HUES64 (cell line): ENCODE measurements at regions not wholly inside any gene's neighbourhood (a gene's known extent, or its start where the extent isn't known, plus 50 kb on each side); places are given as distances from the start of the nearest gene placed in this dataset.

Experiments used
- H3K27ac ChIP-seq: 2 replicates; pipeline ENCODE4 v1.7.0; 2013; ENCODE audit warnings: low read depth, low read length, inconsistent platforms
- H3K27me3 ChIP-seq: 2 replicates; pipeline ENCODE4 v1.6.1; 2013; ENCODE audit warnings: mild to moderate bottlenecking, low read length; ENCODE audit not compliant: insufficient read depth
- H3K36me3 ChIP-seq: 2 replicates; pipeline ENCODE4 v1.6.1; 2013; ENCODE audit warnings: mild to moderate bottlenecking, low read length; ENCODE audit not compliant: insufficient read depth
- H3K4me1 ChIP-seq: 2 replicates; pipeline ENCODE4 v1.6.1; 2013; ENCODE audit warnings: mild to moderate bottlenecking, low read length, moderate library complexity; ENCODE audit not compliant: insufficient read depth
- H3K4me3 ChIP-seq: 2 replicates; pipeline ENCODE4 v1.5.1; 2013; ENCODE audit warnings: mild to moderate bottlenecking, low read length, moderate library complexity
- H3K9ac ChIP-seq: 2 replicates; pipeline ENCODE4 v1.6.1; 2013; ENCODE audit warnings: mild to moderate bottlenecking, low read depth, low read length
- H3K9me3 ChIP-seq: 2 replicates; pipeline ENCODE4 v1.6.1; 2013; ENCODE audit warnings: low read depth, low read length; ENCODE audit not compliant: insufficient read depth
- WGBS: fragments of 150-250, 120-280 bp; methylation state at CpG from one replicate; pipeline ENCODE4 v1.1.7; 2013; ENCODE audit warnings: missing lambda C conversion rate; 5-methylcytosine and 5-hydroxymethylcytosine counted together

DNA sequence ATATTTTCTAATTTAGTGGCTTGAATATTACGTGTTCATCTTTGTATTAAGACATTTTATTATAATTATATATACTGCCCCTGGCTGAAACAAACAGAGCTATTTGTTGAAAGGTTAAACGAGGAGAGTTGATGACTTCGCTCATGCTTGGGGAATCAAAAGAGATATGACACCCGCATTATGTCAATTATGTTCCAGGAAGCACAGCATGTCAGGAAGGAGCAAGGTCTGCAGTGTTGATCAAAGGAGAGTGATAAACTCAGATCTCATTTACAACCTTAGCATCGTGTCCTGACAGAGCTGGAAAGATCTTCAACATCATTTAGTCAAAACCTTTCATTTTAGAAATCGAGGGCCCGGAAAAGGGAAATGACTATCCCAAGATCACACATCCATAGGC, 510.1 kb downstream of the TDRD15 start:
- H3K9ac ChIP-seq: no peak overlapping the region
- no peak overlapping the region for H3K27ac ChIP-seq
- no peak overlapping the region for H3K4me3 ChIP-seq
- no peaks in the 10 kb centered on the region for H3K36me3 ChIP-seq
- peaks cover 10% of the 10 kb centered on the region for H3K4me1 ChIP-seq
- H3K27me3 ChIP-seq: no peaks in the 10 kb centered on the region
- WGBS: 95% methylated on average over 6 of the region's 7 CpGs
- H3K9me3 ChIP-seq: no peaks in the 10 kb centered on the region

DNA sequence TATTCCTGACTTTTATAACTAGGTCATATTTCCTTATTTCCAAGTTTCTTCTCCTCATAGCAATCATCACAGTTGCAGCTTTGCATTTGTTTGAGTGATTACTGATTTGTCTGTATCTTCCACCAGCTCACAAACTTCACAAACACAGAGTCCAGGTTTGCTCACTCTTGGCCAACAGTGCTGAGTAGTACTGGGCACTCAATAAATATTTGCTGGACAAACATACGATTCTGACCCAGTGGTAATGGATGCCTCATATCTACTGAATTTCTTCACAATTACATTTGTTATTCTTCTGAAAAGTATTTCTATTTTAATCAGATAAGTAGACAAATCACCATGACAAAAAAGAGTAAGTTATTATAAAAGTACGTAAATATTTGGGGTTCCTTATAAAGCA, 516.3 kb downstream of the TDRD15 start:
- Histone ChIP-seq H3K36me3 (no peaks in the 10 kb centered on the region), H3K9ac (no peak overlapping the region), H3K4me3 (no peak overlapping the region), H3K9me3 (no peaks in the 10 kb centered on the region), H3K4me1 (peaks cover 25% of the 10 kb centered on the region), H3K27ac (no peak overlapping the region), H3K27me3 (no peaks in the 10 kb centered on the region)
- 100% methylated on average over 2 of the region's 2 CpGs for WGBS

DNA sequence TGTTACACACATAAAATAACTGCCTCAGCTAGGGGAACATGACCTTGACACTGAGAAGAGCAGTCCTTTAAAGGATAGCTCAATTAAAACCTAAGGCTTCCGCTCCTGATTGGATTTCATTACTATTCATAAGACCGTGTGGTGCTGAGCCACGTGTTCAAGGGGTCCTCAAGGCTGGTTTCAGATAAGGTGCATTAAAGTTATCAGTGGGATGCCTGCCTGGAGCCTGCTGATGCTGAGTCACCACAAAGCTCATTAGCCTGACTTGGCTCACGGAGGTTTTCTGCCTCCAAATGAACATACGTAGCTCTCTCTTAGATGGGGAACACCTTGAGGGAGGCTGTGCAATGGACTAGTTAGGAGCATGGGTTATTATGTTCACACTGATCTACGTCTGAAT, 518.9 kb downstream of the TDRD15 start:
- WGBS: 66% methylated on average over 6 of the region's 6 CpGs
- Histone ChIP-seq H3K36me3 (no peaks in the 10 kb centered on the region), H3K4me3 (no peak overlapping the region; the same call in 1 of the 2 replicates), H3K27ac (peak overlapping the region; percentile 25; the same call in 1 of the 2 replicates), H3K9me3 (no peaks in the 10 kb centered on the region), H3K27me3 (no peaks in the 10 kb centered on the region), H3K4me1 (peaks cover 25% of the 10 kb centered on the region), H3K9ac (no peak overlapping the region)

DNA sequence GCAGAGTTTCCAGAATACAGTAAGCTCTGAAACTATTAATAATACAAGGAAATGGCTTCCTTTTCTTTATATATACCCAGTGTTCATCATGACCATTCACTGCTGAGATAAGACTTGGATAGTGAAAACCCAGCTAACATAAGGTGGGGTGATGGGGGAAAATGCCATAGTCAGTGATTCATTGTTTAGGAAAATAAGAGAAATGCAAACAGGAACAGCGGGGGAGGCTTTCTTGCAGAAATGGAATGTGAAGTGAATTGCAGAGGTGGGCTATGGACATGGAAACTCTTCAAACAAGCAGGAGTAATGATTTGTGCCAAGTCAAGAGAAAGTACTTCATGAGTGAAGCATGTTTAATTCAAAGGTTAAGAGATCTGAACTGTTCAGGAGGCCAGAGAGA, 519.4 kb downstream of the TDRD15 start:
- H3K9me3 ChIP-seq: no peaks in the 10 kb centered on the region
- no peaks in the 10 kb centered on the region for H3K27me3 ChIP-seq
- WGBS: 53% methylated on average over 1 of the region's 1 CpG
- peak overlapping the region; percentile 42 for H3K27ac ChIP-seq
- H3K4me1 ChIP-seq: peaks cover 25% of the 10 kb centered on the region
- no peaks in the 10 kb centered on the region for H3K36me3 ChIP-seq
- H3K9ac ChIP-seq: no peak overlapping the region
- H3K4me3 ChIP-seq: no peak overlapping the region; the same call in 1 of the 2 replicates

DNA sequence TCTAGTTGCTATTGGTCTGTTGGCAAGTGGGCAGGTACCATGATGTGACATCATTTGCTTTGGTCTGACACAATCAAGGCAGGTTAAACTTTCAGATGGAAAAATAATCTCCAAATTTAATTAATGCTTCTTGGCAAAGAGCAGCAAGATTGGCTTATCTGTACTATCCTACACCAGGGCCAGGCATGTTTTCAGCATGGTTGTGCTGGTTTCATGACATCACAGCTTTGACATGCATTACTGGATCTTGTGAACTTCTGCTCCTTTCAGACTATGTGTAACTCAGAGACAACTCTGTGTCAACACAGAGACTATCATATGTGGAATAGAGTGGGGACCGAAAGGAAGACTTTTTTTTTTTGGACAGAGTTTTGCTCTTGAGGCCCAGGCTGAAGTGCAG, 520.5 kb downstream of the TDRD15 start:
- Histone ChIP-seq H3K27ac (no peak overlapping the region), H3K4me3 (no peak overlapping the region), H3K9me3 (no peaks in the 10 kb centered on the region), H3K27me3 (no peaks in the 10 kb centered on the region), H3K9ac (no peak overlapping the region), H3K36me3 (no peaks in the 10 kb centered on the region), H3K4me1 (peaks cover 25% of the 10 kb centered on the region)
- 100% methylated on average over 1 of the region's 1 CpG for WGBS

DNA sequence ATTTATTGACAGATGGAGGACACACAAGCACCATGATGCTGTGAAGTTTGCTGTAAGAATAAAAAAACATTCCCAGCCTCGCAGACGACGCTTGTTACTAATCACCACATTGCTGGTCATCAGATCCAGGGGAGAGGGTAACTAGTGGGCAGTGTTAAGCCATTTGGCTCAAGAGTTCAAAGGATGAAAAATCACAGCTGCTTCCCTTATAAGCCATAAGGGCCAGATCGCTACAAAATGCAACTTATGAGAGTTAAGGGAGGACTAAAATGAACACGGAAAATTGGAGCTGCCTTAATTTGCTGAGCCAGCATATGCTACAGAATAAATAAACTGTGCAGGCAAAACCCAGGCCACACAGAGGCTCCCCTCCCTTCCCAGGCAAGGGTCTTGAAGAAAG, 522.6 kb downstream of the TDRD15 start:
- no peak overlapping the region for H3K27ac ChIP-seq

DNA sequence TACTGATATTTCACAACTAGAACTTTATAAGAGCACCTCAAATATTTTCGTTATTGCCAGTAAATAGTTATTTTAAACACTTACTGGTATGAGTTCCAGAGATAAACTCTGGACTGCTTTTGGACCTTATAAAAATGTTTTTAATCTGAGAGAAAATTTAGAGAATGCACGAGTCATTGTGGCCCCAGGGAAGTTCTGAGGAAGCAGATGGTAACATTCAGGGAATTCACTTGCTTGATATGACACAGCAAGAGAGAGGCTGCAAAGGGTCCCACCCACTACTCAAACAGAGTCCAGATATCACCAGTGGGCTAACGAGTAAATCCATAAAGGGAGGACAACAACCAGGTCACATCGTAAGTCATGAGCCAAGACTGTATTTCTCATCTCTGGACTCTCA, 526.8 kb downstream of the TDRD15 start:
- Histone ChIP-seq H3K9me3 (no peaks in the 10 kb centered on the region), H3K27ac (no peak overlapping the region), H3K36me3 (no peaks in the 10 kb centered on the region), H3K4me3 (no peak overlapping the region), H3K9ac (no peak overlapping the region), H3K4me1 (peaks cover 12% of the 10 kb centered on the region; the same call in 1 of the 2 replicates), H3K27me3 (no peaks in the 10 kb centered on the region)
- 94% methylated on average over 4 of the region's 4 CpGs for WGBS

More for the DNA sequence above, 522.6 kb downstream of the TDRD15 start:
- Histone ChIP-seq H3K9ac (no peak overlapping the region), H3K4me1 (peaks cover 28% of the 10 kb centered on the region), H3K27me3 (no peaks in the 10 kb centered on the region), H3K9me3 (no peaks in the 10 kb centered on the region), H3K4me3 (no peak overlapping the region), H3K36me3 (no peaks in the 10 kb centered on the region)
- 94% methylated on average over 5 of the region's 5 CpGs for WGBS

DNA sequence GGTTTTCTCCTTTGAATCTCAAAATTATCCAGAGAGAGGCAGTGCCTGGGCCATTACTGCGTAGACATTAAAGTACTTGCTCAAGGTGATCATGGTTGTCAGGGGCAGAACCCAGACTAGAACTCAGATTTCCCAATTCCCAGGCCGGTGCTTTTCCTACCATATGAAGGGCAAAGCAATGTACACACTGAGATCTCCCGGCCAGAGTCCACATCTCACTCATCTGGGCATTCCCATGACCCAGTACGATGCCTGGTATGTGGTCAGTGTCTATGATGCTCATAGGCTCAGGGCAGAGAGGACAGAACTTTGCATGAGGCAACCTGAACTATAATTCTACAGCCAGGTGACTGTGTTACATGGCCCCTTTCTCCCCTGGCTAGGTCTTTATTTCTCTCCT, 531.4 kb downstream of the TDRD15 start:
- Histone ChIP-seq H3K4me1 (peaks cover 20% of the 10 kb centered on the region), H3K27ac (no peak overlapping the region), H3K9ac (no peak overlapping the region), H3K36me3 (no peaks in the 10 kb centered on the region), H3K9me3 (no peaks in the 10 kb centered on the region), H3K4me3 (no peak overlapping the region), H3K27me3 (no peaks in the 10 kb centered on the region)
- 88% methylated on average over 4 of the region's 4 CpGs for WGBS

DNA sequence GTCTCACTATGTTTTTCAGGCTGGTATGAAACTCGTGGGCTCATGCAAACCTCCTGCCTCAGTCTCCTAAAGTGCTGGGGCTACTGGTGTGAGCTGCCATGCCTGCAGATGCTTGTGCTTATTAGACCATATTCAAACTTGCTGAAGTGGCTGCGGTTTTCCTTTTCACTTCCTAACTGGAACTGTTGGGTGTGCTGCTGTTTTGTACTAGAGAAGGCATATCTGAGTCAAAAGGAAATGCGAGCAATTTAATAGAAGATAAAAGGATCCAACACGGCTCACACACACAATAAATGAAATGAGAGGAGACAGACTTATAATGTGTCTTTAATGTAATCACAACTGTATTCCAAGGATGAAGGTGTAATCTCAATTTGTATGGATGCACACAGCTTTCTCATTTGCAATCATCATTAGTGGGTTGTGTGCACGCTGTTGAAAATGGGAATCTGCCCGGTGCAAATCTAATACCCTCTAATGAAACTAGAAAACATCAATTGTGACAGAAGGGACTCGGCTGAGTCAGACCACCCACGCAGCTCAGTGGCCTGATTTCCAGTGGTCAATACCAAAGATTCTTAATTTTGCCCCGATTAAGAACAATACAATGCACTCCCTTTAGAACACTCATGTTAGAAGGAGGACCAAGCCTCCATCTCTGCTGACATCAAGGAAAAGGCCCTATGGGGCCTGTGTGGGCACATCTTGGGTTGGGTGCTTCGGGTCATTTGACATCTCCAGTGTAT, 532.7 kb downstream of the TDRD15 start:
- H3K4me3 ChIP-seq: no peak overlapping the region
- H3K36me3 ChIP-seq: no peaks in the 10 kb centered on the region
- no peak overlapping the region for H3K27ac ChIP-seq
- H3K27me3 ChIP-seq: no peaks in the 10 kb centered on the region
- H3K4me1 ChIP-seq: peaks cover 17% of the 10 kb centered on the region
- H3K9me3 ChIP-seq: no peaks in the 10 kb centered on the region
- 95% methylated on average over 9 of the region's 10 CpGs for WGBS
- no peak overlapping the region for H3K9ac ChIP-seq

DNA sequence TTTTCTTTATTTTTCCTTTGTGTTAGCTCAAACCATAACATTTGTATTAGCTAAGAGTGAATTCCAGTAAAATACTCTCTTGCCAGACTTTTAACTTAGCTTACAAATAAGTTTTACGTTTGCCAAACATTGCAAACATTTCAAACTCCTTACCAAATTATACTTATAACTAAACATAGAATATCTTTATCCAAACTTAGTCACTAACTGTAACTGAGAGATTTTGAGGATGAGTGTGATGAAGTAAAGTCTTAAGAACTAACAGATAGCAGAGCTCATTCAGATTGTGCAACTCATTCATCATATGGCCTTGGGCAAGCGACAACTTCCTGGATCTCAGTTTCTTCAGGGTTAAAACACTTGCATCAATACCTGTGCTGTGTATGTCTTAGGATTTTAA, 533.7 kb downstream of the TDRD15 start:
- no peak overlapping the region for H3K9ac ChIP-seq
- peaks cover 17% of the 10 kb centered on the region for H3K4me1 ChIP-seq
- H3K4me3 ChIP-seq: no peak overlapping the region
- WGBS: 95% methylated on average over 2 of the region's 2 CpGs
- H3K9me3 ChIP-seq: no peaks in the 10 kb centered on the region
- H3K27ac ChIP-seq: no peak overlapping the region
- no peaks in the 10 kb centered on the region for H3K36me3 ChIP-seq
- no peaks in the 10 kb centered on the region for H3K27me3 ChIP-seq

DNA sequence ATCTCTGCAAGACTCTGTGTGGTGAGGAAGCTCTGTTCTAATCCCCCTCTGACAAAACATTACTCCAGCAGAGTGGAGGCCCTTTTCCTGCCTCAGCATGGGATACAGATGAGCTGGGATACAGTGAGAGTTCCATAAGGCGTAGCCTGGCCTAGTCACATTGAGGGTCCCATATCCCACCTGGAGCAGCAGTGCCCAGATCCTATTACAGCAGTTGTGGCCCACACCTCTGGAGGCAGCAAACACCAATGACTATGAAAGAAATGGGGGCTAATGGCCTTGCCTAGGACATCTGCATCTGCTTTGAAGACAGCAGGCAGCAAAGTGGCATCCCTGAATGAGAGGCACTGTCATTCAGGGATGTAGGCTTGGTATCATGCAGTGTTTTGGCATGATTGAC, 534.5 kb downstream of the TDRD15 start:
- Histone ChIP-seq H3K36me3 (no peaks in the 10 kb centered on the region), H3K4me3 (no peak overlapping the region), H3K4me1 (peaks cover 10% of the 10 kb centered on the region), H3K9me3 (no peaks in the 10 kb centered on the region), H3K9ac (no peak overlapping the region), H3K27ac (no peak overlapping the region), H3K27me3 (no peaks in the 10 kb centered on the region)
- WGBS: 90% methylated on average over 1 of the region's 1 CpG
